ENCODE measurements at regions not wholly inside any gene's neighbourhood (a gene's known extent, or its start where the extent isn't known, plus 50 kb on each side); places are given as distances from the start of the nearest gene placed in this dataset.

DNA sequence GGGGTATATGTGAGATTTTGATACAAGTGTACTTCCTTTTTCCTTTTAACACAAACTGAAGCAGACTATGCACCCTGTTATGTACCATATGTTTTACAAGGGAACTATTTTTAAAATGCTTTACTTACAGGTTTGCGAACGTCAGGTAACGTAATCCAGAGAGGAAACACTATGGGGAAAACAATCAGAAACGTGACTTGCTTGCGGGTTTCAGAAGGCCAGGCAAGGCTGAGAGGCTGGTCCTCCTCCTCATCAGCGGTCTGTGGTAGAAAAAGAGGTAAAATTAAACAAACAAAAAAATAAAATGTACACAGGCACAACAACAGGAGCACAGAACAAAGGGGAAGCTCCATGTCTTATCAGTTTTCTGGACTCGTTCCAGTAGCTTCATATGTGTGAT is 141.2 kb downstream of the ACER2 start:
- no peak overlapping the region for H3K27ac ChIP-seq (ENCODE audit: low read depth, low read length)
- H3K4me1 ChIP-seq (ENCODE audit: insufficient read depth, low read length): no peaks in the 10 kb centered on the region
- no peaks in the 10 kb centered on the region for H3K36me3 ChIP-seq (ENCODE audit: insufficient read depth, low read length)
- no peaks in the 10 kb centered on the region for H3K9me3 ChIP-seq (ENCODE audit: low read length)
- no peaks in the 10 kb centered on the region for H3K27me3 ChIP-seq (ENCODE audit: control insufficient read depth in 1 of 2, insufficient read depth in 2 of 2, low read length in 2 of 2)
- H3K4me3 ChIP-seq (ENCODE audit: low read depth in 1 of 2, low read length in 2 of 2): no peak overlapping the region
- H3K9ac ChIP-seq (ENCODE audit: low read length): no peak overlapping the region

DNA sequence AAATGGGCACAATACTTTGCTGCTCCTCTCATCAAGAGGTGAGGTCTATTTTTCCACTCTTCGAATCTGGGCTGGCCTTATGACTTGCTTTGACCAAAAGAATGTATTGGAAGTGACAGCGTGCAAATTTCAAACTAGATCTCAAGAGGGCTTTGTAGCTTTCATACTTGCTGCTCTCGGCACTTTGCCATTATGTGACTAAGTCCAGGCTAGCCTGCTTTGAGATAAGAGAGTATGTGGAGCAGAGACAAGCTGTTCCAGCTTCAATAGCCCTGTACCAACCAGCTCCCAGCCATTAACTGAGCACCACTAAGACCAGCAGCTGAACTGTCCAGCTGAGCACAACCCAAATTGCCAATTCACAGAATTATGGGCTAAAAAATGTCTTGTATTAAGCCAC is 124.6 kb downstream of the ACER2 start:
- Histone ChIP-seq H3K27ac (ENCODE audit: low read depth, low read length) (no peak overlapping the region), H3K9me3 (ENCODE audit: low read length) (no peaks in the 10 kb centered on the region), H3K27me3 (ENCODE audit: control insufficient read depth in 1 of 2, insufficient read depth in 2 of 2, low read length in 2 of 2) (no peaks in the 10 kb centered on the region), H3K36me3 (ENCODE audit: insufficient read depth, low read length) (no peaks in the 10 kb centered on the region), H3K4me1 (ENCODE audit: insufficient read depth, low read length) (no peaks in the 10 kb centered on the region), H3K4me3 (ENCODE audit: low read depth in 1 of 2, low read length in 2 of 2) (no peak overlapping the region), H3K9ac (ENCODE audit: low read length) (no peak overlapping the region)

DNA sequence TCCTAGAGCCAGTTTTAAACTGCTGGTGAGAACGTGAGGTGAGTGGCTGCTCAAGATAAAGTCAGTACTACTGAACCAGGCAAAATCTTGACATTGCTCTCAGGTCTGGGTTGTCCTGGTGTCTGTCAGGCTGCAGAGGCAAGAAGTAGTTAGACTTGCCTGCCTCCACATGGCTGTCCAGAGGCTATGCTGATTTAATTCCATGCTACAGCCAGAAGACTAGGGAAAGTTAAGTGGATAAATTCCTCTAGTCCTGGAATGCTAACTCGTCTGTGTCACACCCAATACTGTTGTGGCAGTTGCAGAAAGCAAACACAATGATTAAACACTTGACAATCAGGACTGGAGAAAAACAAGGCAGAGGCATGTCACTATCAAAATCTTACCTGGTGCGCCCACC is 118.9 kb downstream of the ACER2 start:
- no peaks in the 10 kb centered on the region for H3K36me3 ChIP-seq (ENCODE audit: insufficient read depth, low read length)
- no peaks in the 10 kb centered on the region for H3K27me3 ChIP-seq (ENCODE audit: control insufficient read depth in 1 of 2, insufficient read depth in 2 of 2, low read length in 2 of 2)
- H3K27ac ChIP-seq (ENCODE audit: low read depth, low read length): no peak overlapping the region
- no peak overlapping the region for H3K9ac ChIP-seq (ENCODE audit: low read length)
- no peaks in the 10 kb centered on the region for H3K4me1 ChIP-seq (ENCODE audit: insufficient read depth, low read length)
- no peaks in the 10 kb centered on the region for H3K9me3 ChIP-seq (ENCODE audit: low read length)
- no peak overlapping the region for H3K4me3 ChIP-seq (ENCODE audit: low read depth in 1 of 2, low read length in 2 of 2)

DNA sequence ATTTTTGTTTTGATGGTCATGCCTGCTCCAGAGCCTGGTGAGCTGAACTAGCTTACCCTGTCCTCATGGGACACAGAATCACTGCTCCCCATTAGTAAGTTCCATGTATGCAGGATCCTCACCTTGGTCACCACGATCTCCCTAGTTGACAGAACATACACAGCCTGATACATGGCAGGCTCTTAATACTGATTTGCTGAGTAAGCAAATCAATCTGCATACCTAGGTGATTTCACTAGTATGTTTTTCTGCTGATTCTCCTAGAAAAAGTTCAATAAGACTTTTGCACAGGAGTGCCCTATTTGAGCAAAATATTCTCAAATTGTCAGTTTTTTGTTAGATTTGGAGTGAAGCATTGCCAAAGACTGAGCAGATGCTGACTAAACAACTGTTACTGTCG is 113.7 kb downstream of the ACER2 start:
- H3K9me3 ChIP-seq (ENCODE audit: low read length): no peaks in the 10 kb centered on the region

DNA sequence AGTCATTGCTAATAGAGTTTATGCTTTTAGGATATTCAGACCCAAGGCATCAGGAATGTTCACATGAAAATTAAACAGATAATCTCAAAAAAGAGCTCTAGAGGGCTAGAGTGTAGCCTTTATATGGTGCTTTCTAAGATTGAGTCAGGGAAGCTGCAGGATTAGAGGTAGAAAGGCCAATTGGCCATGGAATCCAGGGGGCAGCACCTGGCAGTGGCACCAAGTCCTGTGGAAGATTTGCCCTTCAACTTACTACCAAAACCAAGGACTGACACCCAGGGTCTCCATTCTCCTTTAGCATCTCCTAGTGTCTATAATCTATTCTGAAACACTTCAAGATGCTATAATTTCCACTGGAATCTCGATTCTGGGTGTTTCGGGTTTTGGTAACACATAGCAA is 112.4 kb downstream of the ACER2 start:
- Histone ChIP-seq H3K4me1 (ENCODE audit: insufficient read depth, low read length) (no peaks in the 10 kb centered on the region), H3K9ac (ENCODE audit: low read length) (no peak overlapping the region), H3K4me3 (ENCODE audit: low read depth in 1 of 2, low read length in 2 of 2) (no peak overlapping the region), H3K27ac (ENCODE audit: low read depth, low read length) (no peak overlapping the region), H3K9me3 (ENCODE audit: low read length) (no peaks in the 10 kb centered on the region), H3K27me3 (ENCODE audit: control insufficient read depth in 1 of 2, insufficient read depth in 2 of 2, low read length in 2 of 2) (no peaks in the 10 kb centered on the region), H3K36me3 (ENCODE audit: insufficient read depth, low read length) (no peaks in the 10 kb centered on the region)

More for the DNA sequence above, 113.7 kb downstream of the ACER2 start:
- Histone ChIP-seq H3K9ac (ENCODE audit: low read length) (no peak overlapping the region), H3K36me3 (ENCODE audit: insufficient read depth, low read length) (no peaks in the 10 kb centered on the region), H3K27ac (ENCODE audit: low read depth, low read length) (no peak overlapping the region), H3K4me3 (ENCODE audit: low read depth in 1 of 2, low read length in 2 of 2) (no peak overlapping the region), H3K4me1 (ENCODE audit: insufficient read depth, low read length) (no peaks in the 10 kb centered on the region), H3K27me3 (ENCODE audit: control insufficient read depth in 1 of 2, insufficient read depth in 2 of 2, low read length in 2 of 2) (no peaks in the 10 kb centered on the region)

DNA sequence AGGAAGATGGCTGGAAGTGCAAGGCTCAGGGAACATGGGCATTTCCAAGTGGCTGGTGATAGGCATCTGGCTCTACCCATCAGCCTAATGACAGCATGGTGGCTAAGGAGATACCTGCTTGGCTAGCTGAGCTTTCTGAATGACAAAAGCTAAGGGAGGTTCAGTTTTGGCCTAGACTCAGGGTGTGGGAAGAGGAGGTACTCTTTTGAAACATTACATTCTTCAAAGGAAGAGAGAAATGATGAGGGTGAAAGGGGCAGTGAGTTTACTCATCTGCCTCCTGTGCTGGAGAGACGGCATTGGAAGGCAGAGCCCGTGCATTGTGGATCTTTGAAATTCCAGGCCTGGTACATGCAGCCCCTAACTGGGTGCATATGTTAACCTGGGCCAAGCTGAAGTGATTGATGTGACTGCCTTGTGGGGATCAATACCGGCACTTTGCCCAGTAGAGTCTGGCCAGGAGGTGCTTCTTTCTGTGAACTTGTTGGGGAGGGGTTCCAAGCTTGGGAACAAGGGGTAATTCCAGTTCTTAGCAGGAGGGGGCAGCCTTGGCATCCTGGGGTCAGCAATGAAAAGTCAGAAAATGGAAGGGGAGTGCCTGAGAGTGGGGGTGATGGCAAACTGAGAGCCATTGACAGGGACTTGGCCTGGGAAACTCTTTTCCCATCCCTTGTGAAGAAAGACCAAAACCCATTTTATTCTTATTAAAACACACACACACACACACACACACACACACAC is 108.6 kb downstream of the ACER2 start:
- H3K9ac ChIP-seq (ENCODE audit: low read length): no peak overlapping the region
- no peaks in the 10 kb centered on the region for H3K27me3 ChIP-seq (ENCODE audit: control insufficient read depth in 1 of 2, insufficient read depth in 2 of 2, low read length in 2 of 2)
- no peaks in the 10 kb centered on the region for H3K9me3 ChIP-seq (ENCODE audit: low read length)
- no peak overlapping the region for H3K27ac ChIP-seq (ENCODE audit: low read depth, low read length)
- H3K4me1 ChIP-seq (ENCODE audit: insufficient read depth, low read length): no peaks in the 10 kb centered on the region
- no peaks in the 10 kb centered on the region for H3K36me3 ChIP-seq (ENCODE audit: insufficient read depth, low read length)
- no peak overlapping the region for H3K4me3 ChIP-seq (ENCODE audit: low read depth in 1 of 2, low read length in 2 of 2)

DNA sequence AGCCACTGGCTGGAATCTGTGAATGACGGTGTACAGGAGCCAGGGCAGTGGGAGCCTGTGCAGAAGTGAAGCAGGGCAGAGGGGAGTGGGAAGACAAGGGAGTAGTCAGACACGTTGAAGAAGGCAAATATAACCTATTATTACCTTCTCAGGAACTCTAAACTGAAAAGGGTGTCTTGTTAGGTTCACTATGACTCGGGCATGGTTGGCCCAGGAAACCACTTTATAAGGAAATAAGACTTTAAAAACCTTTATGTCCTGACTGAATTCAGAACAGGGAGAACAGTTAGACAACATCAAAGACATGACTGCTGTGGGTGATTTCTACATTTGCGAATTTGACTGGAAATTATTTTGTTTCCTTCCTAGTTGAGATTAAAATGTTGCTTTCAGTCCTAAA is 107.5 kb downstream of the ACER2 start:
- Histone ChIP-seq H3K9me3 (ENCODE audit: low read length) (no peaks in the 10 kb centered on the region), H3K36me3 (ENCODE audit: insufficient read depth, low read length) (no peaks in the 10 kb centered on the region), H3K27ac (ENCODE audit: low read depth, low read length) (no peak overlapping the region)

DNA sequence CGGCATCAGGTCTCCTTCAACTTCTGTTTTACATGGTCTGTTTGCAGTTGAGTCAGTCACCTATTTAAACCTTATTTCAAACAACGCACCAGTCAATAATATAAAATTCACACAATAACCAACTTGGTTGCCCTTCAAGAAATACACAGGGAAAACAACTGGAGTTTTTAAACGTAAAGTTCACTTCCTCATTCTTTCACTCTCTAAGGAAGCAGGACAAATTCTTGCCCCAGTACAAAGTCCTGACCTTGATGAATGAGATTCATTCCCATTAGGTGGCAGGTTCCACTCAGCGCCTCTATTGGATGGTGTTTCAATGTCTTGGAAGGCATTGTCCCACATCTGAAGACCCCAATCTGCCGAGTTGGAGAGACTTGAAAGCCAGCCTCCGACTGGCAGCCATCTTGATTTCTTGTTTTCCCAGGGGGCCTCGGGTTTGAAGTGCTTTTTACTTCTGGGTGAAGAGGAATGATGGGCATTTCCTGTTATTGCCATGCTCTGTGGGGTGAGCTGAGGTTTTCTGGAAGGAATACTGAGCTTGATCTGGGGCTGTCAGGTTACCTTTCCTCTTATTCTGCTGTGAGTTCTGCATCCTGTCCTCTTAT is 105.0 kb downstream of the ACER2 start:
- Histone ChIP-seq H3K9ac (ENCODE audit: low read length) (no peak overlapping the region), H3K27ac (ENCODE audit: low read depth, low read length) (no peak overlapping the region), H3K4me1 (ENCODE audit: insufficient read depth, low read length) (no peaks in the 10 kb centered on the region), H3K36me3 (ENCODE audit: insufficient read depth, low read length) (no peaks in the 10 kb centered on the region), H3K9me3 (ENCODE audit: low read length) (no peaks in the 10 kb centered on the region), H3K4me3 (ENCODE audit: low read depth in 1 of 2, low read length in 2 of 2) (no peak overlapping the region), H3K27me3 (ENCODE audit: control insufficient read depth in 1 of 2, insufficient read depth in 2 of 2, low read length in 2 of 2) (no peaks in the 10 kb centered on the region)

More for the DNA sequence above, 107.5 kb downstream of the ACER2 start:
- H3K27me3 ChIP-seq (ENCODE audit: control insufficient read depth in 1 of 2, insufficient read depth in 2 of 2, low read length in 2 of 2): no peaks in the 10 kb centered on the region
- H3K9ac ChIP-seq (ENCODE audit: low read length): no peak overlapping the region
- H3K4me1 ChIP-seq (ENCODE audit: insufficient read depth, low read length): no peaks in the 10 kb centered on the region
- H3K4me3 ChIP-seq (ENCODE audit: low read depth in 1 of 2, low read length in 2 of 2): no peak overlapping the region

DNA sequence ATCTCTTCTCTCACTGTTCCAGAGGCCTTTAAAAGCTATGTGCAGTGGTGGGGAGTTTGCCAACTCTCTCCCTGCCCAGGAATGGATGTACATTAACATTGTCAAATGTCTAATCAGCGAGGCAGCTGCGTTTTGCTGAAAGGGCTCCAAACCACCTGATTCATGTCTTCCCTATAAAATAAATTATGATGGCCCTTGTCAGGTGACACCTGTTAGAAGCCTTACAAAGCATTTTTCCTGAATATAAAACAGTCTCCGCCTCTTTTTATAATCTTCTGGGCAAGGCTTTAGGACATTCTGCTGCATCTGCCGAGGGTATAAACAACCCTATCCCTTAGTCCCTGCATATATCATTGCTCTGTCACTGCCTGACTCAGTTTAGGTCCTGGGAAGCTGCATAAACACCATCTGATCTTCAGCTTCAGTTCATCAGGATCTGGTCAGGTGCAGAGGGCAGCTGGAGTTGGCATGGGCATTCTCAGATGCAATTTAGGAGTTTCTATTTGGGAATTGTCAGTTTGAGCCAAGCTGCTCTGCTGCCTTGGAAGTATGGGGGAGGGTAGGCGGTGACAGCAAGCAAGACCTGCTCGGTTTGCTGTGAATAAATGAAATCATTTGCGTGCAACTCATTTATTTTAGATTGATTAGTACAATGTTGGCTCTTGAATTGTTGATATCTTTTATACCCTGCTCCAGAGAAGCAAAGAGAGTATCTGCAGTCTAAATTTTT is 103.5 kb downstream of the ACER2 start:
- Histone ChIP-seq H3K36me3 (ENCODE audit: insufficient read depth, low read length) (no peaks in the 10 kb centered on the region), H3K4me3 (ENCODE audit: low read depth in 1 of 2, low read length in 2 of 2) (no peak overlapping the region), H3K27me3 (ENCODE audit: control insufficient read depth in 1 of 2, insufficient read depth in 2 of 2, low read length in 2 of 2) (no peaks in the 10 kb centered on the region), H3K9ac (ENCODE audit: low read length) (no peak overlapping the region), H3K9me3 (ENCODE audit: low read length) (no peaks in the 10 kb centered on the region), H3K4me1 (ENCODE audit: insufficient read depth, low read length) (no peaks in the 10 kb centered on the region), H3K27ac (ENCODE audit: low read depth, low read length) (no peak overlapping the region)

DNA sequence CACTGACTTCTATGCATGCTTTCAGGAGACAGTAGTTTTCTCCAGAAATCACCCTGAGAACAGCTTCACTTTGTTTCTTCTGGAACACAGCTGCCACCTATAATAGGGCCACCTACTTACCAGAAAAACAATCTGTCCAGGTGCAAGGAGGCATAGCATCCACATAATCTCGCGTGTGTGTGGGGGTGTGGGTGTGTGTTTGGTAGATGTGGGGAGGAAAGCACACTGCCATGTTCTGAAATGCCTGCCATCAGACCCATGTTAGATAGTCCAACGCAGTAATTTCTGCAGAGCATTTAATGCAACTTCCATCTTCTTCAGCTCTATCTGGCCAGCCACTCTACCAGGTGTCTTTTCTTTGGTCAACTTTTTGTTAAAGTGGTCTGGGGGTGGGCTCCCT is 102.9 kb downstream of the ACER2 start:
- no peaks in the 10 kb centered on the region for H3K9me3 ChIP-seq (ENCODE audit: low read length)
- H3K36me3 ChIP-seq (ENCODE audit: insufficient read depth, low read length): no peaks in the 10 kb centered on the region
- H3K4me1 ChIP-seq (ENCODE audit: insufficient read depth, low read length): no peaks in the 10 kb centered on the region
- H3K27ac ChIP-seq (ENCODE audit: low read depth, low read length): no peak overlapping the region
- H3K9ac ChIP-seq (ENCODE audit: low read length): no peak overlapping the region
- no peak overlapping the region for H3K4me3 ChIP-seq (ENCODE audit: low read depth in 1 of 2, low read length in 2 of 2)
- no peaks in the 10 kb centered on the region for H3K27me3 ChIP-seq (ENCODE audit: control insufficient read depth in 1 of 2, insufficient read depth in 2 of 2, low read length in 2 of 2)

DNA sequence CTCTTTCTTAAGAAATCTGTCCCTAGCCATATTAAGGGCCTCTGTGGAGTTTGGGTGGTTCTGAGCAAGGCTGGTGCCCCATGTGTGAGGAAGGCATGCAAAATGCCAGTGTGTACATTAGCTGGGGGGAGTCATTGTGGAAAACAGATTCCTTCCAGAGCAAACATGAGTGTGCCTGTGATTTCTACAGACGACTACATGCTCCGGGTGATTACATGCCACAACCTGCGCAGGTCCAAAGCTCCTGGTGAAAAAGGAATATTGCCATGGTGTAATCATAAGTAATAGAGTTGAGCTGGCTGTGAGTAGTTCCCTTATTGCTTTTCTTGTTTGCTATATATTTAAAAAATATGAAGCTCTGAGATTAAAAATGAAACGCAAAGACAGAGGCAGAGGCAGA is 102.1 kb downstream of the ACER2 start:
- Histone ChIP-seq H3K36me3 (ENCODE audit: insufficient read depth, low read length) (no peaks in the 10 kb centered on the region), H3K27me3 (ENCODE audit: control insufficient read depth in 1 of 2, insufficient read depth in 2 of 2, low read length in 2 of 2) (no peaks in the 10 kb centered on the region), H3K4me3 (ENCODE audit: low read depth in 1 of 2, low read length in 2 of 2) (no peak overlapping the region), H3K9me3 (ENCODE audit: low read length) (no peaks in the 10 kb centered on the region), H3K27ac (ENCODE audit: low read depth, low read length) (no peak overlapping the region), H3K9ac (ENCODE audit: low read length) (no peak overlapping the region), H3K4me1 (ENCODE audit: insufficient read depth, low read length) (no peaks in the 10 kb centered on the region)

Data from muscle layer of colon (tissue), 2 donors.